ENCODE measurements at regions not wholly inside any gene's neighbourhood (a gene's known extent, or its start where the extent isn't known, plus 50 kb on each side); places are given as distances from the start of the nearest gene placed in this dataset.

DNA sequence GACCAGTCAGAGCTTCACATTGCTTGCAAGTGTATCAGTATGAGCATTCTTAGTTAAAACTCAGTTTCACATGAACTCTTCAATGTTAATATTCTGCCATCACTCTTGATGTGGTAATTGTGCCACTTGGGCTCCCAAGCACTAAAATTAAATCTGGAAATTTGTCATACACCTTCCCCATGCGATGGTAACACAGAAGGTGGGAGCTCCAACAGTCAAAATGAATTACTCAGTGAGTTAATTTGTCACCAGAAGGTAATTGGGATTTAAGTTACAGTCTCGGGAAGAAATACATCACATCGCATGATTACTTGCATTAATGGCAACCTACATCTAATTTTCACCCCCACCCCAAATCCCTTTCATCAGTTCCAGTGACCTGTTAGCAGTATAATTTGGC is 376.5 kb upstream of the DAB1 start:
- intact Hi-C loops (cut with DNase I) = no loop called here
- H3K27ac ChIP-seq = no peak overlapping the region
- no peak for DNase-seq
- no peaks in the 10 kb centered on the region for H3K4me1 ChIP-seq
- H3K4me3 ChIP-seq = no peak overlapping the region
- no peaks in the 10 kb centered on the region for H3K27me3 ChIP-seq (ENCODE audit: low read depth)
- TF ChIP-seq, protein P1, sequence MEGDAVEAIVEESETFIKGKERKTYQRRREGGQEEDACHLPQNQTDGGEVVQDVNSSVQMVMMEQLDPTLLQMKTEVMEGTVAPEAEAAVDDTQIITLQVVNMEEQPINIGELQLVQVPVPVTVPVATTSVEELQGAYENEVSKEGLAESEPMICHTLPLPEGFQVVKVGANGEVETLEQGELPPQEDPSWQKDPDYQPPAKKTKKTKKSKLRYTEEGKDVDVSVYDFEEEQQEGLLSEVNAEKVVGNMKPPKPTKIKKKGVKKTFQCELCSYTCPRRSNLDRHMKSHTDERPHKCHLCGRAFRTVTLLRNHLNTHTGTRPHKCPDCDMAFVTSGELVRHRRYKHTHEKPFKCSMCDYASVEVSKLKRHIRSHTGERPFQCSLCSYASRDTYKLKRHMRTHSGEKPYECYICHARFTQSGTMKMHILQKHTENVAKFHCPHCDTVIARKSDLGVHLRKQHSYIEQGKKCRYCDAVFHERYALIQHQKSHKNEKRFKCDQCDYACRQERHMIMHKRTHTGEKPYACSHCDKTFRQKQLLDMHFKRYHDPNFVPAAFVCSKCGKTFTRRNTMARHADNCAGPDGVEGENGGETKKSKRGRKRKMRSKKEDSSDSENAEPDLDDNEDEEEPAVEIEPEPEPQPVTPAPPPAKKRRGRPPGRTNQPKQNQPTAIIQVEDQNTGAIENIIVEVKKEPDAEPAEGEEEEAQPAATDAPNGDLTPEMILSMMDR (IDR thresholded peaks at IDR 0.05) = no peak
- H3K9me3 ChIP-seq = no peaks in the 10 kb centered on the region
- ATAC-seq = no peak
- H3K36me3 ChIP-seq = no peaks in the 10 kb centered on the region

DNA sequence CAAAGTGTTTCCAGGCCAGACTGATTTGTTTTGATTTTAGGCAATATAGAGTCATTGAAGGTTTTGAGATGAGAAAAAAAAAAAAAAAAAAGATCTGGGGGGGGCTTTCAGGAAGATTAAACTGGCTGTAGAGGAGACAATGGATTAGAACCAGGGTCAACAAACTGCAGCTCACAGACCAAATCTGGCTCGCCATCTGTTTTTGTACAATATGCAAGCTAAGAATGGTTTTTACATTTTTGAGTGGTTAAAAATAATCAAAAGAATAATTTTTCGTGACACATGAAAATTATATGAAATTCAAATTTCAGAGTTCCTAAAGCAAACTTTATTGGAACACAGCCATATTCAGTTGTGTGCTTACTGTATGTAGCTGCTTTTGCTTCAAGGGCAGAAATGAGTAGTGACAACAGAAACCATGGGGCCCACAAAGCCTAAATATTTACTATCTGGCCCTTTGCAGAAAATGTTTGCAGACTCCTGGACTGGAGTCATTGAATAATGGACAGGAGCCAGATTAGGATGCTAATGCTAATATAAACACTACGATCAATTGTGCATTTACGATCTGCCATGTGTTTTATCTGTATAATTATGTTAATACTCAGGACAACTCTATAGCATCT is 375.7 kb upstream of the DAB1 start:
- ATAC-seq (no peak), DNase-seq (no peak)
- no peak overlapping the region for H3K4me3 ChIP-seq
- H3K4me1 ChIP-seq = no peaks in the 10 kb centered on the region
- H3K27me3 ChIP-seq (ENCODE audit: low read depth) = no peaks in the 10 kb centered on the region
- intact Hi-C loops (cut with DNase I) = no loop called here
- H3K27ac ChIP-seq = no peak overlapping the region
- no peaks in the 10 kb centered on the region for H3K9me3 ChIP-seq
- TF ChIP-seq, protein P1 (IDR thresholded peaks at IDR 0.05) = no peak
- no peaks in the 10 kb centered on the region for H3K36me3 ChIP-seq

DNA sequence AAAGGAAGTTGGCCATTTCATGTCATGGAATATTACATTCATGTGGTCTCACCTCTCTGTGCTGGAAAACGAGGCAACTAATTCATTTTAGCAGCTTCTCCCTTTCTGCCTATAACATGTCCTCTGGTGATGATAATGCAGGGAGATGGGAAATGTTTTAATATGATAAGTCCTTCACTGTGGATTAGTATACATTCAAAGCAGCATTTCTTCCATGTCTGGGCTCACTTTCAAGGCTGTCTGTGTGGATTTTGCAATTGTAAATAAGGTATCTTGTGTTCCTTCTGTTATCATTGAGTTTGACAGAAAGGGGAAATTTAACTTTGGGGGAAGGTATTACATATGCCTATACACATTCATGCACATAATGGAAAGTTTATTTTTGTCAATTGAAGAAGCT is 374.7 kb upstream of the DAB1 start:
- H3K27me3 ChIP-seq (ENCODE audit: low read depth) = no peaks in the 10 kb centered on the region
- no peak overlapping the region for H3K4me3 ChIP-seq
- no peak overlapping the region for H3K27ac ChIP-seq
- ATAC-seq (no peak), DNase-seq (no peak)
- intact Hi-C loops (cut with DNase I) = no loop called here
- TF ChIP-seq, protein P1 (IDR thresholded peaks at IDR 0.05) = no peak
- H3K9me3 ChIP-seq = no peaks in the 10 kb centered on the region
- no peaks in the 10 kb centered on the region for H3K36me3 ChIP-seq
- H3K4me1 ChIP-seq = no peaks in the 10 kb centered on the region

DNA sequence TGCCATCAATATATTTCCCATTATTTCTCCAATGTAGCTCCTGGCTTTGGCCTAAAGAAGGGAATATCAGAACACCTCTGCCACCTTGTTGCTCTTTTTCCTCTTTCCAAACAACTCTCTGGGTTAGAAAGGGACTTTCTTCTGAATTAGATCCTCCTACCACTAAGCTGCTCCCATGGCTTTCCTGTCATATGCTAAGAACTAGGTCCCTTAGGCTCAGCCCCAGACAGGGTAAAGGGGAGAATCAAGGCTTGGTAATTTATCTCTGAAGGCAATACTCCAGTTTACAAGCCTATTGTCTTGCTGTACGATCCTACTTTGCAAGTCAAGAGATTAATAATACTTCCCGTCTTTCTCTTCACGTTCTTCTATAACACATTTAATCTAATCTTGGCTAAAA is 373.2 kb upstream of the DAB1 start:
- no peaks in the 10 kb centered on the region for H3K4me1 ChIP-seq
- TF ChIP-seq, protein P1 (IDR thresholded peaks at IDR 0.05) = no peak
- H3K27ac ChIP-seq = no peak overlapping the region
- H3K27me3 ChIP-seq (ENCODE audit: low read depth) = no peaks in the 10 kb centered on the region
- H3K9me3 ChIP-seq = no peaks in the 10 kb centered on the region
- H3K4me3 ChIP-seq = no peak overlapping the region
- DNase-seq = no peak
- no peak for ATAC-seq
- intact Hi-C loops (cut with DNase I) = no loop called here
- no peaks in the 10 kb centered on the region for H3K36me3 ChIP-seq

DNA sequence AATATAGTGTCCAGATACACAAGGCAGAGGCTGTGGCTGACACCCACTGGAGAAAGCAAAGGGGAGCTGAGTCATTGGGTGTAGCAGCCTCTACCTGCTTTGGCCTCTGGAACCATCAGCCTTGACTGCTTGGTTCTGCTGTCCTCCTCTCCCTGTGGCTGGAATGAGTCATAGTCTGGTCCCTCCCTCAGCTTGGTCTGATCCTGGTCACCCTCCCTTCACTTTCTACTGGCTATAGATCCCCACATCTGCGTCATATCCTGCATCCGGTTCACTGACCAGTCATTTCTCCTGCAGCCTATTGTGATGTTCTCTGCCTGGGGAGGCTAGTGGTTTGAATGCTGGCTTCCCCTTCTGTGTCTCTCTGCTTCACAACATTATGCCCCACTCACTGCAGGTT is 372.8 kb upstream of the DAB1 start:
- no peak overlapping the region for H3K4me3 ChIP-seq
- TF ChIP-seq, protein P1 (IDR thresholded peaks at IDR 0.05) = no peak
- H3K36me3 ChIP-seq = no peaks in the 10 kb centered on the region
- ATAC-seq (no peak), DNase-seq (no peak)
- no peak overlapping the region for H3K27ac ChIP-seq
- no peaks in the 10 kb centered on the region for H3K27me3 ChIP-seq (ENCODE audit: low read depth)
- H3K9me3 ChIP-seq = no peaks in the 10 kb centered on the region
- intact Hi-C loops (cut with DNase I) = no loop called here
- no peaks in the 10 kb centered on the region for H3K4me1 ChIP-seq

DNA sequence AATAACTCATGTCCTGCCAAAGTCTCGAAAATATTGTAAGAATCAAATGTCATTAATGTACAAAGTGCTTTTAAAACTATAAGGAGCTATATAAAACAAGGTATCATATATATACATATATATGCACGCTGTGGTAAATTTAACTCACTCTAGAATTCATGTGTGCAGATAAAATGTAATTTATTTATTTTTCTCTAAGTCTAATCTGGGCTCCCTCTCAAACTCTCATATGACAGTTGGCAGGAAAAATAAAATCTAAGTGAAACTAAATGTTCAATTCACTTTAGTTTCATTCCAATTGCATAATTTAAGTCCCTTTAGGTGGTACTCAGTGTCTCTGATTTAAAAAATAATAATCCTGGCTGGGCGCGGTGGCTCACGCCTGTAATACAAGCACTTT is 372.0 kb upstream of the DAB1 start:
- Histone ChIP-seq H3K9me3 (no peaks in the 10 kb centered on the region), H3K27ac (no peak overlapping the region), H3K4me1 (no peaks in the 10 kb centered on the region), H3K36me3 (no peaks in the 10 kb centered on the region), H3K27me3 (ENCODE audit: low read depth) (no peaks in the 10 kb centered on the region), H3K4me3 (no peak overlapping the region)
- no peak for DNase-seq
- TF ChIP-seq, protein P1 (IDR thresholded peaks at IDR 0.05) = no peak
- intact Hi-C loops (cut with DNase I) = no loop called here
- ATAC-seq = no peak
